Activated CD4-positive, alpha-beta memory T cell treated with anti-CD3 and anti-CD28 coated beads, Interleukin-2, amount 10 ng/mL, durations not matched to agents 7 days and 5 days (primary cell): ENCODE measurements at regions not wholly inside any gene's neighbourhood (a gene's known extent, or its start where the extent isn't known, plus 50 kb on each side); places are given as distances from the start of the nearest gene placed in this dataset.

ENCODE experiments used
- CTCF ChIA-PET: fragments of 350-600 bp; sonication (Branson Sonifier 250); formaldehyde crosslinking; loops from one replicate; lab custom pipeline; 2021; ENCODE audit warnings: antibody characterized with exemption, inconsistent platforms; lab: Charles Lee
- POLR2A ChIA-PET: fragments of 350-600 bp; sonication (Branson Sonifier 250); formaldehyde crosslinking; loops from one replicate; lab custom pipeline; 2021; ENCODE audit warnings: antibody characterized with exemption; lab: Charles Lee
- DNase-seq: peaks from one replicate; pipeline ENCODE4 v3.0.0-alpha.2; 2020
- H3K27ac Mint-ChIP-seq: one replicate; pipeline ENCODE4 v1.8.0; 2021; ENCODE audit warnings: mild to moderate bottlenecking, mixed read lengths
- H3K27me3 Mint-ChIP-seq: one replicate; pipeline ENCODE4 v1.8.0; 2021; ENCODE audit warnings: mixed read lengths
- H3K36me3 Mint-ChIP-seq: one replicate; pipeline ENCODE4 v1.8.0; 2021; ENCODE audit warnings: low read depth, mixed read lengths
- H3K4me1 Mint-ChIP-seq: one replicate; pipeline ENCODE4 v1.8.0; 2021; ENCODE audit warnings: mixed read lengths
- H3K4me3 Mint-ChIP-seq: one replicate; pipeline ENCODE4 v1.8.0; 2021; ENCODE audit warnings: mild to moderate bottlenecking, mixed read lengths
- H3K9me3 Mint-ChIP-seq: one replicate; pipeline ENCODE4 v1.8.0; 2021; ENCODE audit warnings: mixed read lengths

GRCh38 chr12:94078736-94079509 is 69.5 kb upstream of the PLXNC1 start:
- ChIA-PET CTCF (interaction anchor here (2.0 to 3.3 kb wide), 2 partner anchors 22 to 24 kb away, joined by 9 to 16 read pairs; no protein-coding TSS in a partner anchor), POLR2A (no interaction called here)
- Mint-ChIP-seq H3K4me1 (peaks cover 14% of the 10 kb centered on the region), H3K9me3 (peaks cover 7% of the 10 kb centered on the region), H3K27ac (no peak overlapping the region), H3K27me3 (peaks cover 16% of the 10 kb centered on the region), H3K4me3 (no peak overlapping the region), H3K36me3 (no peaks in the 10 kb centered on the region)
- DNase-seq, result no peak

GRCh38 chr12:94079566-94080340 is 68.6 kb upstream of the PLXNC1 start:
- H3K36me3 Mint-ChIP-seq, result no peaks in the 10 kb centered on the region
- H3K4me1 Mint-ChIP-seq, result peaks cover 14% of the 10 kb centered on the region
- H3K4me3 Mint-ChIP-seq, result no peak overlapping the region
- ChIA-PET CTCF (interaction anchor here (3.3 kb wide), 1 partner anchor 23 kb away, joined by 16 read pairs; no protein-coding TSS in a partner anchor), POLR2A (no interaction called here)
- H3K27me3 Mint-ChIP-seq, result peaks cover 13% of the 10 kb centered on the region
- H3K27ac Mint-ChIP-seq, result no peak overlapping the region
- no peak for DNase-seq
- H3K9me3 Mint-ChIP-seq, result peaks cover 9% of the 10 kb centered on the region

GRCh38 chr12:94080341-94081009 is 67.9 kb upstream of the PLXNC1 start:
- ChIA-PET CTCF (no interaction called here), POLR2A (no interaction called here)
- H3K27ac Mint-ChIP-seq, result no peak overlapping the region
- no peak for DNase-seq
- H3K4me3 Mint-ChIP-seq, result no peak overlapping the region
- H3K9me3 Mint-ChIP-seq, result peaks cover 13% of the 10 kb centered on the region
- H3K36me3 Mint-ChIP-seq, result no peaks in the 10 kb centered on the region
- peaks cover 14% of the 10 kb centered on the region for H3K4me1 Mint-ChIP-seq
- peaks cover 10% of the 10 kb centered on the region for H3K27me3 Mint-ChIP-seq

- Mint-ChIP-seq H3K4me1 (peaks cover 12% of the 10 kb centered on the region), H3K9me3 (peaks cover 15% of the 10 kb centered on the region), H3K27me3 (peaks cover 8% of the 10 kb centered on the region), H3K27ac (no peak overlapping the region), H3K4me3 (no peak overlapping the region), H3K36me3 (no peaks in the 10 kb centered on the region)
- no peak for DNase-seq
- CTCF ChIA-PET, result interaction anchor here (1.0 to 1.5 kb wide), 2 partner anchors 18 to 514 kb away, joined by 3 read pairs; no protein-coding TSS in a partner anchor
- POLR2A ChIA-PET, result no interaction called here
These were observed 65.7 kb upstream of the PLXNC1 start for GRCh38 chr12:94082690-94083089.

GRCh38 chr12:94089891-94090290 is 58.5 kb upstream of the PLXNC1 start:
- no peak overlapping the region for H3K4me3 Mint-ChIP-seq
- no peaks in the 10 kb centered on the region for H3K4me1 Mint-ChIP-seq
- ChIA-PET CTCF (interaction anchor here (5.2 kb wide), 1 partner anchor 11 kb away, joined by 39 read pairs; no protein-coding TSS in a partner anchor), POLR2A (no interaction called here)
- no peak overlapping the region for H3K27ac Mint-ChIP-seq
- peaks cover 5% of the 10 kb centered on the region for H3K9me3 Mint-ChIP-seq
- no peak for DNase-seq
- peaks cover 1% of the 10 kb centered on the region for H3K27me3 Mint-ChIP-seq
- H3K36me3 Mint-ChIP-seq, result no peaks in the 10 kb centered on the region

- POLR2A ChIA-PET, result no interaction called here
- peaks cover 4% of the 10 kb centered on the region for H3K27me3 Mint-ChIP-seq
- CTCF ChIA-PET, result interaction anchor here (5.2 kb wide), 1 partner anchor 9 kb away, joined by 39 read pairs; no protein-coding TSS in a partner anchor
- H3K9me3 Mint-ChIP-seq, result peaks cover 1% of the 10 kb centered on the region
- no peak overlapping the region for H3K4me3 Mint-ChIP-seq
- H3K36me3 Mint-ChIP-seq, result no peaks in the 10 kb centered on the region
- H3K4me1 Mint-ChIP-seq, result no peaks in the 10 kb centered on the region
- no peak overlapping the region for H3K27ac Mint-ChIP-seq
- no peak for DNase-seq
These were observed 56.8 kb upstream of the PLXNC1 start for GRCh38 chr12:94091624-94092023.

GRCh38 chr12:94092516-94093241 is 55.7 kb upstream of the PLXNC1 start:
- H3K27ac Mint-ChIP-seq, result no peak overlapping the region
- DNase-seq, result no peak
- ChIA-PET CTCF (interaction anchor here (5.2 kb wide), 1 partner anchor 8 kb away, joined by 39 read pairs; no protein-coding TSS in a partner anchor), POLR2A (no interaction called here)
- H3K9me3 Mint-ChIP-seq, result no peaks in the 10 kb centered on the region
- H3K4me1 Mint-ChIP-seq, result no peaks in the 10 kb centered on the region
- H3K4me3 Mint-ChIP-seq, result no peak overlapping the region
- no peaks in the 10 kb centered on the region for H3K36me3 Mint-ChIP-seq
- H3K27me3 Mint-ChIP-seq, result peaks cover 4% of the 10 kb centered on the region

GRCh38 chr12:94094700-94095099 is 53.7 kb upstream of the PLXNC1 start:
- no peak overlapping the region for H3K27ac Mint-ChIP-seq
- CTCF ChIA-PET, result interaction anchor here (1.0 kb wide), 1 partner anchor 592 kb away, joined by 3 read pairs; no protein-coding TSS in a partner anchor
- peaks cover 2% of the 10 kb centered on the region for H3K27me3 Mint-ChIP-seq
- no peak overlapping the region for H3K4me3 Mint-ChIP-seq
- DNase-seq, result no peak
- POLR2A ChIA-PET, result no interaction called here
- H3K4me1 Mint-ChIP-seq, result peaks cover 6% of the 10 kb centered on the region
- no peaks in the 10 kb centered on the region for H3K36me3 Mint-ChIP-seq
- H3K9me3 Mint-ChIP-seq, result no peaks in the 10 kb centered on the region

- no peak overlapping the region for H3K4me3 Mint-ChIP-seq
- DNase-seq, result no peak
- H3K27me3 Mint-ChIP-seq, result peaks cover 2% of the 10 kb centered on the region
- no peaks in the 10 kb centered on the region for H3K36me3 Mint-ChIP-seq
- H3K27ac Mint-ChIP-seq, result no peak overlapping the region
- ChIA-PET CTCF (no interaction called here), POLR2A (no interaction called here)
- H3K4me1 Mint-ChIP-seq, result peaks cover 15% of the 10 kb centered on the region
- H3K9me3 Mint-ChIP-seq, result no peaks in the 10 kb centered on the region
These were observed 52.8 kb upstream of the PLXNC1 start for GRCh38 chr12:94095618-94096017.

- no peaks in the 10 kb centered on the region for H3K36me3 Mint-ChIP-seq
- H3K9me3 Mint-ChIP-seq, result no peaks in the 10 kb centered on the region
- no peak overlapping the region for H3K27ac Mint-ChIP-seq
- ChIA-PET POLR2A (no interaction called here), CTCF (no interaction called here)
- peaks cover 37% of the 10 kb centered on the region for H3K4me1 Mint-ChIP-seq
- peaks cover 2% of the 10 kb centered on the region for H3K27me3 Mint-ChIP-seq
- no peak for DNase-seq
- no peak overlapping the region for H3K4me3 Mint-ChIP-seq
These were observed 49.9 kb upstream of the PLXNC1 start for GRCh38 chr12:94098466-94098865.
